Keratinocyte (primary cell): ENCODE measurements at regions not wholly inside any gene's neighbourhood (a gene's known extent, or its start where the extent isn't known, plus 50 kb on each side); places are given as distances from the start of the nearest gene placed in this dataset.
"Not testable (repeated sequence)": the region's sequence is repeated elsewhere in the genome, so short reads cannot be mapped to it uniquely, and the experiment has no call there.

Source experiments
- EZH2 ChIP-seq: IDR thresholded peaks from one replicate; pipeline ENCODE4 v1.6.1; 2012; ENCODE audit warnings: inconsistent platforms, mild to moderate bottlenecking, low read length, moderate library complexity
- TF ChIP-seq, protein P1 (sequence below), 3 experiments: IDR thresholded peaks in 1 of 3; conservative IDR thresholded peaks in 1 of 3; optimal IDR thresholded peaks in 1 of 3; 2 replicates in 2 of 3; 3 replicates in 1 of 3; pipeline versions ENCODE3 to v1.5.1; 2011; ENCODE audit warnings: low read length in 3 of 3, mild to moderate bottlenecking in 3 of 3, moderate library complexity in 2 of 3, control low read depth in 1 of 3, inconsistent platforms in 1 of 3; ENCODE audit not compliant: insufficient read depth in 2 of 3; ENCODE audit errors: extremely low read depth in 1 of 3

DNA sequence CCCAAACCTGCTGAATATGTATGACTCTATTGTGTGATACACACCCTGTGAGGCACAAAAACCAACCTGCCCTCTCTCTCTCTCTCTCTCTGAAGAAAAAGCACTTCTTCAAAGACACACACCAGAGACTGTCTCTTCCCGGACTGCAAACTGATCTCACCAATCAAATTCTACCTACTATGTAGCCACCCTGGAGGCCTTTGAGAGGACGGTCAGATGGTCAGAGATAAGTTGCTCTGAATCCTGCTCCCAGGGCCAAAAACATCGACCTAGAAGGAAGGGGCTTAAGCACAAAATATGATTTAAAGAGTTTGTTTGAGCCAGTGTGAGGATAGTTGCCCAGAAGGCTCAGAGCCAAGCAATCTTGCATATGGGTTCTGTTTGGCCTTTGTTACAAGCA, 59.2 kb upstream of the PPIAL4F start:
- not testable (repeated sequence) for TF ChIP-seq EZH2
- TF ChIP-seq, protein P1, sequence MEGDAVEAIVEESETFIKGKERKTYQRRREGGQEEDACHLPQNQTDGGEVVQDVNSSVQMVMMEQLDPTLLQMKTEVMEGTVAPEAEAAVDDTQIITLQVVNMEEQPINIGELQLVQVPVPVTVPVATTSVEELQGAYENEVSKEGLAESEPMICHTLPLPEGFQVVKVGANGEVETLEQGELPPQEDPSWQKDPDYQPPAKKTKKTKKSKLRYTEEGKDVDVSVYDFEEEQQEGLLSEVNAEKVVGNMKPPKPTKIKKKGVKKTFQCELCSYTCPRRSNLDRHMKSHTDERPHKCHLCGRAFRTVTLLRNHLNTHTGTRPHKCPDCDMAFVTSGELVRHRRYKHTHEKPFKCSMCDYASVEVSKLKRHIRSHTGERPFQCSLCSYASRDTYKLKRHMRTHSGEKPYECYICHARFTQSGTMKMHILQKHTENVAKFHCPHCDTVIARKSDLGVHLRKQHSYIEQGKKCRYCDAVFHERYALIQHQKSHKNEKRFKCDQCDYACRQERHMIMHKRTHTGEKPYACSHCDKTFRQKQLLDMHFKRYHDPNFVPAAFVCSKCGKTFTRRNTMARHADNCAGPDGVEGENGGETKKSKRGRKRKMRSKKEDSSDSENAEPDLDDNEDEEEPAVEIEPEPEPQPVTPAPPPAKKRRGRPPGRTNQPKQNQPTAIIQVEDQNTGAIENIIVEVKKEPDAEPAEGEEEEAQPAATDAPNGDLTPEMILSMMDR (optimal IDR thresholded peaks at IDR 0.05 in 1 of 3, IDR thresholded peaks at IDR 0.05 in 1 of 3, conservative IDR thresholded peaks at IDR 0.05 in 1 of 3; ENCODE audit: extremely low read depth in 1 of 3, insufficient read depth in 2 of 3, low read length in 3 of 3), result not testable (repeated sequence)
